Testis (tissue), 2 donors: ENCODE measurements at regions not wholly inside any gene's neighbourhood (a gene's known extent, or its start where the extent isn't known, plus 50 kb on each side); places are given as distances from the start of the nearest gene placed in this dataset.

Source experiments
- POLR2A ChIP-seq: fragments of 450-650 bp; IDR thresholded peaks from one replicate; pipeline ENCODE4 v1.6.1; 2017; ENCODE audit warnings: antibody characterized with exemption, mild to moderate bottlenecking, moderate library complexity
- TF ChIP-seq, protein P1 (sequence below), 3 experiments: fragments of 450-650 bp in 2 of 3; fragments of 200-600 bp in 1 of 3; sonication (generic) in 1 of 3; IDR thresholded peaks; one replicate each; pipeline ENCODE4 v1.5.1; 2016 to 2019; ENCODE audit warnings: antibody characterized with exemption in 3 of 3, mild to moderate bottlenecking in 2 of 3, moderate library complexity in 1 of 3

DNA sequence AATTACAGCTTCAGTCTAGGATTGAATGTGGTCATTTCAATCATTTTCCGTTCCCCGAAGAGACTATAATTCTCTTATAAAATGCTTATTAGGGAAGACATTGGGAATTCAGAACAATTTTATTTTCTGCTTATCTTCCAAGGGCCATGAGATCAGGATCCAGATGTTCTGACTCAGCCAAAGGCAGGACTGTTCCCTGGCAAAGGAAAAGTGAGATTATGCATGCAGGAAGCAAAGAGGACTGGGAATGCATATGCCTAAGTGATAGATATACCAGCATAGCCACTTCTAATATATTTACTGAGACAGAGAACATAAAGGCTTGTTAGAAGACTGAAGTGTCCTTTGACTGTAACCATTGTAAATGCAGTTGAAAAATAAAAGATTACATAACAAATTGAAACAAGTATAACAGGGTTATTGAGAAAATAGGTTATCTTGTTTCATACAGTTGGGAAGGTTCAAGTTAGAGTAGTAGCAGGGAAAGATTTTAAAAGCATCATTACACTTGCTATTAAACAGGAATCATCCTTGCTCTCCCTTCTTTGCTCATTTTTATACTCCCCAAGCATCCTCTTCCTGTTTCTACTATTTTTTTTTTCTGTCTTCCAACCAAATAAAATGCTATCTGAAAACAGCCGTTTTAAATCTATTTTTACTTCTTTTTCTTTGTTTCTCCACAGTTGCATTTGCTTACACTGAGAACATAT lies 439.6 kb upstream of the ADAMTS5 start:
- TF ChIP-seq, protein P1, sequence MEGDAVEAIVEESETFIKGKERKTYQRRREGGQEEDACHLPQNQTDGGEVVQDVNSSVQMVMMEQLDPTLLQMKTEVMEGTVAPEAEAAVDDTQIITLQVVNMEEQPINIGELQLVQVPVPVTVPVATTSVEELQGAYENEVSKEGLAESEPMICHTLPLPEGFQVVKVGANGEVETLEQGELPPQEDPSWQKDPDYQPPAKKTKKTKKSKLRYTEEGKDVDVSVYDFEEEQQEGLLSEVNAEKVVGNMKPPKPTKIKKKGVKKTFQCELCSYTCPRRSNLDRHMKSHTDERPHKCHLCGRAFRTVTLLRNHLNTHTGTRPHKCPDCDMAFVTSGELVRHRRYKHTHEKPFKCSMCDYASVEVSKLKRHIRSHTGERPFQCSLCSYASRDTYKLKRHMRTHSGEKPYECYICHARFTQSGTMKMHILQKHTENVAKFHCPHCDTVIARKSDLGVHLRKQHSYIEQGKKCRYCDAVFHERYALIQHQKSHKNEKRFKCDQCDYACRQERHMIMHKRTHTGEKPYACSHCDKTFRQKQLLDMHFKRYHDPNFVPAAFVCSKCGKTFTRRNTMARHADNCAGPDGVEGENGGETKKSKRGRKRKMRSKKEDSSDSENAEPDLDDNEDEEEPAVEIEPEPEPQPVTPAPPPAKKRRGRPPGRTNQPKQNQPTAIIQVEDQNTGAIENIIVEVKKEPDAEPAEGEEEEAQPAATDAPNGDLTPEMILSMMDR (IDR thresholded peaks at IDR 0.05), result no peak
- TF ChIP-seq POLR2A, result no peak
